Astrocyte (in vitro differentiated cells and primary cell): ENCODE measurements at regions not wholly inside any gene's neighbourhood (a gene's known extent, or its start where the extent isn't known, plus 50 kb on each side); places are given as distances from the start of the nearest gene placed in this dataset.

Experiments
- DNase-seq: peaks from one replicate; pipeline ENCODE4 v3.0.0-alpha.2; 2010; ENCODE audit warnings: low read depth
- FAIRE-seq: peaks from 2 replicates; lab custom pipeline; 2011; peaks lifted over from hg19 to GRCh38; lab: Jason Lieb, UNC
- H2AFZ ChIP-seq: 2 replicates; pipeline ENCODE4 v1.6.0; 2012; ENCODE audit warnings: low read depth, low read length, inconsistent platforms
- H3K27ac ChIP-seq: 2 replicates; pipeline ENCODE4 v1.5.1; 2011; ENCODE audit warnings: low read depth, low read length, inconsistent platforms
- H3K27me3 ChIP-seq: 2 replicates; pipeline ENCODE4 v1.6.0; 2011; ENCODE audit warnings: low read length, inconsistent platforms; ENCODE audit not compliant: insufficient read depth
- H3K36me3 ChIP-seq: 2 replicates; pipeline ENCODE4 v1.5.1; 2011; ENCODE audit warnings: low read length, inconsistent platforms; ENCODE audit not compliant: insufficient read depth
- H3K4me1 ChIP-seq: 2 replicates; pipeline ENCODE4 v1.5.1; 2011; ENCODE audit warnings: low read length, inconsistent platforms; ENCODE audit not compliant: insufficient read depth
- H3K4me2 ChIP-seq: 2 replicates; pipeline ENCODE4 v1.6.0; 2012; ENCODE audit warnings: low read length, inconsistent platforms
- H3K4me3 ChIP-seq: 2 replicates; pipeline ENCODE4 v1.5.1; 2011; ENCODE audit warnings: low read depth, mild to moderate bottlenecking, low read length, inconsistent platforms; ENCODE audit not compliant: insufficient read depth
- H3K79me2 ChIP-seq: 2 replicates; pipeline ENCODE4 v1.6.0; 2012; ENCODE audit warnings: mild to moderate bottlenecking, low read length, inconsistent platforms; ENCODE audit not compliant: insufficient read depth
- H3K9ac ChIP-seq: 2 replicates; pipeline ENCODE4 v1.6.0; 2012; ENCODE audit warnings: mild to moderate bottlenecking, low read length, inconsistent platforms
- H3K9me3 ChIP-seq: 2 replicates; pipeline ENCODE4 v1.5.1; 2012; ENCODE audit warnings: low read depth, mild to moderate bottlenecking, low read length, inconsistent platforms; ENCODE audit not compliant: insufficient read depth
- H4K20me1 ChIP-seq: 2 replicates; pipeline ENCODE4 v1.6.0; 2012; ENCODE audit warnings: low read length, inconsistent platforms; ENCODE audit not compliant: insufficient read depth
- H3K27ac Mint-ChIP-seq: one replicate; pipeline ENCODE4 v1.8.0; 2021; ENCODE audit warnings: mild to moderate bottlenecking, mixed read lengths; ENCODE audit not compliant: unreplicated experiment
- H3K27me3 Mint-ChIP-seq: one replicate; pipeline ENCODE4 v1.8.0; 2021; ENCODE audit warnings: low read depth, mixed read lengths; ENCODE audit not compliant: unreplicated experiment
- H3K36me3 Mint-ChIP-seq: one replicate; pipeline ENCODE4 v1.8.0; 2021; ENCODE audit warnings: low read depth, mixed read lengths; ENCODE audit not compliant: unreplicated experiment
- H3K4me1 Mint-ChIP-seq: one replicate; pipeline ENCODE4 v1.8.0; 2021; ENCODE audit warnings: low read depth, mixed read lengths; ENCODE audit not compliant: unreplicated experiment
- H3K4me3 Mint-ChIP-seq: one replicate; pipeline ENCODE4 v1.8.0; 2021; ENCODE audit warnings: mild to moderate bottlenecking, moderate library complexity, mixed read lengths; ENCODE audit not compliant: unreplicated experiment
- H3K9me3 Mint-ChIP-seq: one replicate; pipeline ENCODE4 v1.8.0; 2021; ENCODE audit warnings: mild to moderate bottlenecking, mixed read lengths; ENCODE audit not compliant: unreplicated experiment
- CTCF ChIP-seq: IDR thresholded peaks from 2 replicates; pipeline ENCODE4 v1.5.1; 2011; ENCODE audit warnings: low read depth, mild to moderate bottlenecking, inconsistent platforms, low read length, moderate library complexity; ENCODE audit not compliant: insufficient read depth
- EZH2 ChIP-seq: IDR thresholded peaks from 2 replicates; pipeline ENCODE4 v1.6.1; 2012; ENCODE audit warnings: mild to moderate bottlenecking, low read length, inconsistent platforms; ENCODE audit not compliant: insufficient read depth

- no peak overlapping the region for H2AFZ ChIP-seq
- H3K4me1 ChIP-seq: no peaks in the 10 kb centered on the region
- no peak overlapping the region for H3K27ac ChIP-seq
- DNase-seq (no peak), FAIRE-seq (no peak)
- Mint-ChIP-seq H3K36me3 (no peaks in the 10 kb centered on the region), H3K27me3 (no peaks in the 10 kb centered on the region), H3K27ac (no peak overlapping the region), H3K9me3 (no peaks in the 10 kb centered on the region), H3K4me1 (peaks cover 3% of the 10 kb centered on the region), H3K4me3 (no peak overlapping the region)
- H3K4me2 ChIP-seq: no peak overlapping the region
- no peak overlapping the region for H3K9ac ChIP-seq
- no peak overlapping the region for H3K4me3 ChIP-seq
- H3K9me3 ChIP-seq: no peaks in the 10 kb centered on the region
- H4K20me1 ChIP-seq: no peaks in the 10 kb centered on the region
- TF ChIP-seq CTCF: no peak
- no peak for TF ChIP-seq EZH2
- H3K27me3 ChIP-seq: no peaks in the 10 kb centered on the region
- H3K36me3 ChIP-seq: no peaks in the 10 kb centered on the region
- no peaks in the 10 kb centered on the region for H3K79me2 ChIP-seq
Observed at GRCh38 chr3:103976931-103977339, 1389.8 kb upstream of the ALCAM start.

- H3K27ac Mint-ChIP-seq: no peak overlapping the region
- no peaks in the 10 kb centered on the region for H3K36me3 ChIP-seq
- no peaks in the 10 kb centered on the region for H3K9me3 ChIP-seq
- no peak overlapping the region for H2AFZ ChIP-seq
- no peaks in the 10 kb centered on the region for H3K4me1 ChIP-seq
- H3K4me3 ChIP-seq: no peak overlapping the region
- FAIRE-seq (no peak), DNase-seq (no peak)
- no peaks in the 10 kb centered on the region for H3K9me3 Mint-ChIP-seq
- H3K79me2 ChIP-seq: no peaks in the 10 kb centered on the region
- peaks cover 3% of the 10 kb centered on the region for H3K4me1 Mint-ChIP-seq
- TF ChIP-seq CTCF: no peak
- TF ChIP-seq EZH2: no peak
- no peak overlapping the region for H3K4me2 ChIP-seq
- H3K27me3 Mint-ChIP-seq: no peaks in the 10 kb centered on the region
- H3K27me3 ChIP-seq: no peaks in the 10 kb centered on the region
- no peaks in the 10 kb centered on the region for H3K36me3 Mint-ChIP-seq
- H3K9ac ChIP-seq: no peak overlapping the region
- H4K20me1 ChIP-seq: no peaks in the 10 kb centered on the region
- H3K4me3 Mint-ChIP-seq: no peak overlapping the region
- no peak overlapping the region for H3K27ac ChIP-seq
Observed at GRCh38 chr3:103977417-103977816, 1389.3 kb upstream of the ALCAM start.

- DNase-seq: peak; percentile 2
- Mint-ChIP-seq H3K4me3 (no peak overlapping the region), H3K27me3 (peaks cover 8% of the 10 kb centered on the region), H3K36me3 (no peaks in the 10 kb centered on the region), H3K9me3 (no peaks in the 10 kb centered on the region), H3K4me1 (no peaks in the 10 kb centered on the region), H3K27ac (no peak overlapping the region)
- no peak for FAIRE-seq
- Histone ChIP-seq H3K27ac (no peak overlapping the region), H3K4me1 (no peaks in the 10 kb centered on the region), H3K79me2 (no peaks in the 10 kb centered on the region), H2AFZ (no peak overlapping the region), H3K4me2 (no peak overlapping the region), H3K36me3 (no peaks in the 10 kb centered on the region), H3K4me3 (no peak overlapping the region), H3K9ac (no peak overlapping the region), H4K20me1 (no peaks in the 10 kb centered on the region), H3K27me3 (no peaks in the 10 kb centered on the region), H3K9me3 (no peaks in the 10 kb centered on the region)
- TF ChIP-seq EZH2 (no peak), CTCF (peak; percentile 68)
Observed at GRCh38 chr3:103991461-103992115, 1375.1 kb upstream of the ALCAM start.
